GM18861 (cell line): ENCODE measurements at regions not wholly inside any gene's neighbourhood (a gene's known extent, or its start where the extent isn't known, plus 50 kb on each side); places are given as distances from the start of the nearest gene placed in this dataset.

Source experiments
- ATAC-seq: cut with Tn5 transposase; IDR thresholded peaks from one replicate; pipeline ENCODE4 v1.9.1; 2021; ENCODE audit not compliant: unreplicated experiment

GRCh38 chr3:118548434-118548833 is 486.2 kb downstream of the IGSF11 start:
- ATAC-seq: no peak

GRCh38 chr3:118550122-118550521 is 484.5 kb downstream of the IGSF11 start:
- no peak for ATAC-seq

- ATAC-seq: no peak
These were observed 484.1 kb downstream of the IGSF11 start for GRCh38 chr3:118550556-118550955.

GRCh38 chr3:118554148-118554838 is 480.4 kb downstream of the IGSF11 start:
- no peak for ATAC-seq

GRCh38 chr3:118556983-118557382 is 477.7 kb downstream of the IGSF11 start:
- no peak for ATAC-seq

GRCh38 chr3:118557513-118557912 is 477.1 kb downstream of the IGSF11 start:
- no peak for ATAC-seq

GRCh38 chr3:118559286-118559685 is 475.4 kb downstream of the IGSF11 start:
- ATAC-seq: no peak

GRCh38 chr3:118564800-118565199 is 469.8 kb downstream of the IGSF11 start:
- no peak for ATAC-seq

GRCh38 chr3:118573912-118574311 is 460.7 kb downstream of the IGSF11 start:
- ATAC-seq: no peak

- ATAC-seq: no peak
These were observed 457.4 kb downstream of the IGSF11 start for GRCh38 chr3:118577055-118577777.

- no peak for ATAC-seq
These were observed 456.1 kb downstream of the IGSF11 start for GRCh38 chr3:118578559-118578958.

GRCh38 chr3:118587037-118587741 is 447.5 kb downstream of the IGSF11 start:
- ATAC-seq: no peak

- peak; percentile 57 for ATAC-seq
These were observed 446.8 kb downstream of the IGSF11 start for GRCh38 chr3:118587847-118588246.

GRCh38 chr3:118593277-118593670 is 441.4 kb downstream of the IGSF11 start:
- no peak for ATAC-seq

GRCh38 chr3:118597184-118597583 is 437.5 kb downstream of the IGSF11 start:
- no peak for ATAC-seq

GRCh38 chr3:118607915-118608820 is 426.5 kb downstream of the IGSF11 start:
- ATAC-seq: no peak

- no peak for ATAC-seq
These were observed 416.2 kb downstream of the IGSF11 start for GRCh38 chr3:118618247-118619040.

GRCh38 chr3:118626453-118626852 is 408.2 kb downstream of the IGSF11 start:
- ATAC-seq: no peak

- ATAC-seq: peak; percentile 85
These were observed 405.8 kb downstream of the IGSF11 start for GRCh38 chr3:118628704-118629341.

- ATAC-seq: no peak
These were observed 404.8 kb downstream of the IGSF11 start for GRCh38 chr3:118629821-118630220.
